ENCODE measurements at regions not wholly inside any gene's neighbourhood (a gene's known extent, or its start where the extent isn't known, plus 50 kb on each side); places are given as distances from the start of the nearest gene placed in this dataset.

GRCh38 chr11:111047374-111047773 is 198.2 kb upstream of the POU2AF2 start:
- no peak for TF ChIP-seq POLR2AphosphoS5 (IDR thresholded peaks at IDR 0.05; ENCODE audit: borderline replicate concordance, low read depth, low read length)
- TF ChIP-seq EZH2 (IDR thresholded peaks at IDR 0.05) = no peak
- TF ChIP-seq FOXP2 (optimal IDR thresholded peaks at IDR 0.05; ENCODE audit: control extremely low read depth, extremely low read length, insufficient read depth) = no peak

Data from SK-N-MC (cell line).